ENCODE measurements at regions not wholly inside any gene's neighbourhood (a gene's known extent, or its start where the extent isn't known, plus 50 kb on each side); places are given as distances from the start of the nearest gene placed in this dataset.
A peak's percentile ranks its signal among the peaks of the same experiment; 100 is the strongest.

GRCh38 chr12:24561882-24562770, 386.8 kb downstream of the BCAT1 start:
- TF ChIP-seq, protein P1, sequence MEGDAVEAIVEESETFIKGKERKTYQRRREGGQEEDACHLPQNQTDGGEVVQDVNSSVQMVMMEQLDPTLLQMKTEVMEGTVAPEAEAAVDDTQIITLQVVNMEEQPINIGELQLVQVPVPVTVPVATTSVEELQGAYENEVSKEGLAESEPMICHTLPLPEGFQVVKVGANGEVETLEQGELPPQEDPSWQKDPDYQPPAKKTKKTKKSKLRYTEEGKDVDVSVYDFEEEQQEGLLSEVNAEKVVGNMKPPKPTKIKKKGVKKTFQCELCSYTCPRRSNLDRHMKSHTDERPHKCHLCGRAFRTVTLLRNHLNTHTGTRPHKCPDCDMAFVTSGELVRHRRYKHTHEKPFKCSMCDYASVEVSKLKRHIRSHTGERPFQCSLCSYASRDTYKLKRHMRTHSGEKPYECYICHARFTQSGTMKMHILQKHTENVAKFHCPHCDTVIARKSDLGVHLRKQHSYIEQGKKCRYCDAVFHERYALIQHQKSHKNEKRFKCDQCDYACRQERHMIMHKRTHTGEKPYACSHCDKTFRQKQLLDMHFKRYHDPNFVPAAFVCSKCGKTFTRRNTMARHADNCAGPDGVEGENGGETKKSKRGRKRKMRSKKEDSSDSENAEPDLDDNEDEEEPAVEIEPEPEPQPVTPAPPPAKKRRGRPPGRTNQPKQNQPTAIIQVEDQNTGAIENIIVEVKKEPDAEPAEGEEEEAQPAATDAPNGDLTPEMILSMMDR (IDR thresholded peaks at IDR 0.05), result no peak
- TF ChIP-seq POLR2A (IDR thresholded peaks at IDR 0.05), result peak in 1 of 4 donors; percentile 33
